CD4-positive, alpha-beta T cell treated with Interleukin-6 at 100 ng/mL for 8 hours (primary cell): ENCODE measurements at regions not wholly inside any gene's neighbourhood (a gene's known extent, or its start where the extent isn't known, plus 50 kb on each side); places are given as distances from the start of the nearest gene placed in this dataset.

ENCODE experiments used
- DNase-seq: peaks from one replicate; pipeline ENCODE4 v3.0.0-alpha.2; 2020; ENCODE audit warnings: mixed read lengths, low spot score

DNA sequence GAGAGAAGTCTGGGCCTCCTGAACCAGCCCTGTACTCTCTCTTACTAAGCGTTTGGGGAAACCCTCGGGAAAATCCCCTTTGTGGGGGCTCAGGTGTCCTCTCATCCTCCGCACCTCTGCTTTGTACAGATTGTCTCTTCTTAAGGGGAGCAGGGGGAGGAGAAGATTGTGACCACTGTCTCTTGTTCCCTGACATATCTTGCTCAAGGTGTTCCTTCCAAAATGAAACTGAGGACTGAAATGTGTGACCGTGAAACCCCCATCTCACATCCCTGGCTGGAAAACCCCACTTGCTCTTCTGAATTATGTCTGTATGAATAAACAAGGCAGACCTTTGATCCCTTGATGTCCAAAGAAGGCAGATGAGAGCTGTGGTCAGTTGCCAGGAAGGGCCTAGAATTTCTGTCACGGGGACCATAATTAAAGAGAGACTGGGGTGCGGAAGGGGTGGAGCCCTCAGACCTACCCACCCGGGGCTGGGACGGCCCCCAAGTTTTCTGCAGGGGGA lies 369.8 kb downstream of the AACS start:
- no peak for DNase-seq

DNA sequence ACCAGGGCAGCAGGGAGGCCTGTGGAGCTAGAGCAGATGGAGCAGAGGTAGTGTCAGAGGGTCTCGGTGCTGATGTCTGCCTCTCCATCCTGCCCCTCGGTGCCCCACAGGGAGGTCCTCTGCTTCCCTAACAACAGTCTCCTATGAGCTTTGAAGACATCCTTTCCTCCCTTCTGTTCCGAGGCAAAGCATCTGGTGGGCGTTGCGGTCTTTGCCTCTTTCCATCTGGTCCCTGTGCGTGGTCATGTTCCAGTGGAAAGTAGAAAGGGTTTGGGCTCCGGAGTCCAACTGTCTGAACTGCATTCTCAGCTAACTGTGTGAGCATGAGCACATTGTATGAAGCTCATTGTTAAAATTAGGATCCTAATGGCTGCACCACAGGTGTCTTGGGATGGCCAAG lies 370.6 kb downstream of the AACS start:
- no peak for DNase-seq

DNA sequence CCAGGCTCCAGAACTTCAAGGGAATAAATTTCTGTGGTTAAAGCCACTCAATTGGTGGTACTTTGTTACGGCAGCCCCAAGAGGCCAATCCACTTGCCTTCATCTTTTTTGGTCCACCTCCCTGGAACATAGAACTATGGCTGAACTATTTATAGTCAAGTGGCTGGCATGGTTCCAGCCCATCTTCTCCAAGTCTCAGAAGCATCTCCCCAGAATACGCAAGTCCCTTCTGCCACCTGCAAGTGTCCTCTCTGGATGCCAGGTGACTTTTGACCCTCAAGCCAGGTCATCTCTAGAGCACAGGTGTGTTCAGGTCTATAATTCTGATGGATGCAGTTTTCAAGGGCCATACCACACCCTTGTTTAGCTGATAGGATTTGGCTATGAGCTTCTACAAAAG lies 371.5 kb downstream of the AACS start:
- no peak for DNase-seq

DNA sequence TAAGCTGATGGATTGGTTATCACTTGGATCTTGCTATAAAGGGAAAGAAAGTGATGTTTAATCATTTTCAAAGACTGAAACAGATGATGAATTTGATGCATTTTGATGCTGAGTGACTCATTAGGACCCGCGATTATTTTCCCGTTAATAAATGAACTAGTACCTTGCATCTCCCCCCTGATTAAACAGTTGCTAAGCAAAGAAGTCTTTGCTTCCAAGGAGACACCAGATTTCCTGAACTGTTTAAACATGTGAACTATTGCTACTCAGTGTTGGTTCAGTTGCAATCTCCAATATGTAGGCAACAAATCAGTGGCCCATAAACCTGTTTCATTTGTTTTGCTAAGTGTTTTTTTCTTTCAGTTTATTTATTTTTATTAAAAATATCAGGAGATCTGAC lies 375.2 kb downstream of the AACS start:
- no peak for DNase-seq

DNA sequence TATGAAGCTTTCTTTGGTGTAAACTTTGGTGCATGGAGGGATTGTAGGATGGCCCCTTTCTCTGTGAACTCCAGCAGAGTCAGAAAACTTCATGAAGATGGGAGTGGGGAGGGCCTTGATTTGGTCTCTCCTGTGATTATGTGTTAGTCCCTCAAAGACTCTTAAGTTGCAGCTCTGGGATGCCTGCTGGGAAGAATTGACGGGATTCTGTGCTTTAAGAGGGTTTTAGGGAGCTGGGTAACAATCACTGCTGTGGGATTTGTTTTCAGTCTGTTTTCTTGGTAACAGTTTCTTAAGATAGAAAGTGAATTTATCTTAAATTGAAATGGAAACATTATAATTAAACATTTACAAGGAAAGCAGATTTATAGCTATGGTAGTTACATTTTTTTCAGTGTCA lies 378.1 kb downstream of the AACS start:
- no peak for DNase-seq

DNA sequence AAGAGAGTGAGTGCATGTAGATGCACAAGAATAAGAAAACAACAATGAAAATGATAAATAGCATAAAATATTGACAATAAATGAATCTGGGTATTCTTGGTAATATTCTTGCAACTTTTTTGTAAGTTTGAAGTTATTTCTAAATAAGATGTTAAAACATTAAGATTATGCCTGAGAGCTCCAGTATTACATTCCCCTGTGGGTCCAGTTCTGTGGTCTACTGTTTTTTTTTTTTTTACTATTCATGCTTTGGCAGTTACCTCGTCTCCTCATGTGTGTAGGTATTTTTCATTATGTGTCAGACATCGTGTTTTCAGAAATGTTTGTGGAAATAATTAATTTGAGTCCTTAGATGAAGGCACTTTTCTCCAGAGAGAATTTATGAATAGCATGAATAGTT lies 386.2 kb downstream of the AACS start:
- DNase-seq = no peak

DNA sequence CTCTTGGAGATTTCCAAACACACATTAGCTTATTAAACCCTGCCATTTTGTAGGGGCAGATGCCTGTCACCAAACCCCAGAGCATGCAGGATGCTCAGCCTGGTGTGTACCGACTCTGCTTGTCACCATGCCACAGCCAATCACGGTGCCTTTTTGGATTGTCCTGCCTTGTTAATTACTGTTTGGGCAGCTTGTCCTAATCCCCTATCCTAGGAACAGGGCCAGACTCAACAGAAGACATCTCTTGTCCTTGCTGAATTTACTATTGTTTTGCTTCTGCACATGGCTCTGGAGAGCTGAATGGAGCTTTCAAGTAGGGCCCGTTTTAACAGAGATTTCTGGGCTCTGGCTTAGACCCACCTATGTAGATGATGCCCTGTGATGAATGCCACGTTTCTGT lies 388.5 kb downstream of the AACS start:
- DNase-seq = no peak

DNA sequence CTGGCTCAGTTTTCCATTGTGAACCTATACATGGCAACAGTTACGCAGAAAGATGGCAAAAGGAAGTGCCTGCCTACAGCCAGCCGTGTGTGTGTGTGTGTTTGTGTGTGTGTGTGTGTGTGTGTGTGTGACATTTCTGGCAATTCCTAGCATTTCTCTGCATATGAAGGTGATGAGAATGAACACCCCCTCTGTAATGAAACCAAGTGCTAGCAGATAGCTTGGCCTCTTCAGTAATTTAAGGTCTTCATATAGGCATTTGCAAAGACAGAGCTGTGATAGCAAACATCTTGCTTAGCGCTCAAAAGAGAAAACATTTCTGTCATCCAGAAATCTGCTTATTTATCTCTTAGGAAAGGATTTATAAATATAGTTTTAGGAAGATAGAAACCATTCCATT lies 389.1 kb downstream of the AACS start:
- no peak for DNase-seq

DNA sequence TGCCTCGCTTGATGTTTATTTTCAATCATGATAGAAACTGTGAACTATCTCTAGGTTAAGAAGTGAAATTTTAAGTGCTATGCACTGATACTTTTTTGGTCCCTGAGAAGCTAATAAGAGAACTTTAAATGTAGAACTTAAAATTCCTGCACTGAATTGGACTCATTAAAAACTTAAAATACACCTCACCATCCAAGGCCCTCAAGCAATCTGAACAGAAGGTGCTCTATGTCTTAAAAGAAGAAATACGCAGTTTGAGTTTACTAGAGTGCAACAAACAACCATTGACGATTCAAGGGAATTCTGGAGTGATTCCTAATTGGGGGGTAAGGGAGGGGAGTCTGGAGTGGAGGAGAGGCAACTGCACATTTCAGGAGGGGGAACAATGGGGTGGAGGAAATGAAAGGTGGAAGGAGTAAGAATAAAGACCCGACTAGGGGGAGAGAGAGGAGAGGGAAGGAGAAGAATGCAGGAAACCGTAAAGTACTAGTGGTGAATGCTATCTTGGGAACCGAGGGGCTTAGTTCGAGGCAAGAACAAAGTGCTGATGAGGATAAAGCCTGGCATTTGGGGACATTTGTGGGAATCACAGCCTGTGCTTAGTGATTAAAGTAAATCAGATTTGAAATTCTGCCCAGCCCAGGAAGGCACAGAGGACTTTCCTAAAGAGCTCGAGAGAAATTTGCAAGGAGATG lies 389.7 kb downstream of the AACS start:
- DNase-seq = no peak

DNA sequence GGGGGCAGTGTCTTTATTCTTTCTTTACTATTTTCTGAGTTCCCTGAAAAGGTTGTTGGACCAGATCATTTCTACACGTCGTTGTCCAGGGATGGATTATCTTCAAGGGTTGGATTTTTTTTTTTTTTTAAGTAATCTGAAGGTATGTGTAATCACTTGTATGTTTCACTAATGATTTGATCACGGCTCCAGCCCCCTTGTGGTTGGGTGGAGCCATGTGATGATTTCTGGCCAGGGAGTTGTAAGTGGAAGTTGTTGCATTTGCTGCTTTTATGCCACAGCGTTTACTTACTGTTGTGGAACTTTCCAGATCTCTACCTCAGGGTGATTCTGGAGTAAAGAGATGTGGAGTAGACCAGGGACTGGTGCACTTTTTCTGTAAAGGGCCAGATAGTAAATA lies 390.3 kb downstream of the AACS start:
- DNase-seq = no peak

DNA sequence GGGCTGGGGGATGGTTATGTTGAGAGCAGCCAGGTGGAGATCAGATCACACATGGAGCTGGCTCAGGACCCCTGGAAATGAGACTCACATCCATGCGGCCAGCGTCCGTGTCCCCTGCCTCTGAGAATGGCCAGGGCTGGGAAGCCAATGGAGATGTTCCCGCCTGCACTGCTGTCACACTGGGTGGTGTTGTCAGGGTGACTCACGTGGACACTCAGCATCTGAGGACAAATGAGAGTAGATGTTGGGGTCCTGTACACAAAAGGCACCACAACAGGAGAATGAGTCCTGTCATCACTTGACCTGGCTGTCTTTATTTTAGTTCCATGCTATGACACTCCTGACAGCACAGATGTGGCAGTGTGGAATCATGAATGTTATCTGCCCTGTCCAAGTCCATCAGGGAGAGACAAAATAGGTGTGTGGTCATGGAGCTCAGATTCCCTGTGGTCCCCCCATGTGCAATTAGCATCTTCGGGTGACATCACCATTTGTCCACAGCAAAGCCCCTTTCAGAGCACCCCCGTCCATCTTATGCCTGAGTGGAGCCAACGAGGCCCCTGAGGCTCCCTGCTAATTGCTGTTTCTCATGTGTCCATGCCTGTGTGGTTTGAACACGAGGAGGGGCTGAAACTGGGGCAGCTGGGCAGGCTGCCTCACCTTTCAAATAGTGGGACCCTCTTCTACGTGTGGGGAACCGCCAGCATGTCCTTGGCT lies 393.5 kb downstream of the AACS start:
- DNase-seq = no peak

DNA sequence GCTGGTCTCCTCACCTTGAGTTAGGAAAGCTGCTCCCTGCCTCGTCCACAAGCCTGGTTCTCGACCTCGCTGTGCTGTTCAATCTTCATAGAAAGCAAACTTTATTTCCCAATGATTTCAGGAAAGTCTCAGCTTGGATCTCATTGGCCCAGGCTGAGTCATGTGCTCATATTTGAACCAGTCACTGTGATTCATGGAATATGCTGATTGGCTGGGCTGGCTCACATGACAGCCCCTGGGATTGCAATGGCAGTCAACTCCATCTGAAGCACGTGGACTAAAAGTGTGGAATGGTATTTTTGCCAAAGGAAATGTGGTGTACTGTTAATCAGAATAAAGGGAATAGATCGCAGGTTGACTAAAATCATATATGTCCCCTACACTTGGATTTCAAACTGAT lies 396.6 kb downstream of the AACS start:
- DNase-seq = no peak

DNA sequence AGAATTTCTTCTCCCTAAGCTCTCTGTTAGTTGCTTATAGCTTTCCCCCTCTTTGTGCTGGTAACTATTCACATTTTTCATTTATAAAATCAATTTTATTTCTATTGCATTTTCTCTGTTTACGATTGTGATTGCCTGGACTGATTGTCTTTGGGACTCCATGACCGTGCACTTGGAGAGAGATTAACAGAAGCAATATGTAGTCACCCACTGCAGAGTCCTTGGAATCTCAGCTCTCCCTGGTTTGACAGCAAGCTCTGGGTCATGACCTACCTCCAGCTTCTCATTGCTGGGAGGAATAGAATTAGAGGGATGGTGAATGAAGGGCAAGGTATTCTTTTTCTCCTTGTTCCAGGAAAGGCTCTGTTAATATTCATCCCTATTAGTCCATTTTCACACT lies 398.2 kb downstream of the AACS start:
- no peak for DNase-seq

DNA sequence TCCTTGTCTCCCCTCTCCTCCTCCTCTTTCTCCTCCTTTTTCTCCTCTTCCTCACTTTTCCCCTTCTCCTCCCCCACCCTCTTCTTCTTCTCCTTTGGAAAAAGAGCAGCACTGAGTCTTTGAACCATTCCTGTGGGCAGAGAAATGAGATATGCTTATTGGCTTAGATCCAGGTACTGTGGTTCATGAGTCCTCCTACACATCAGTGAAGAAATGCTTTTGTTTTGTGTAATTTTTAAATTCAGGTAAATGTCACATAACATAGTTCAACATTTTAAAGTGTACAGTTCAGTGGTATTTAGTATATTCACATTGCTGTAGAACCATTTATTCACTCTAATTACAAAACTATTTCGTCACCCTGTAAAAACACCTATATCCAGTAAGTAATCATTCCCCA lies 402.1 kb downstream of the AACS start:
- no peak for DNase-seq

DNA sequence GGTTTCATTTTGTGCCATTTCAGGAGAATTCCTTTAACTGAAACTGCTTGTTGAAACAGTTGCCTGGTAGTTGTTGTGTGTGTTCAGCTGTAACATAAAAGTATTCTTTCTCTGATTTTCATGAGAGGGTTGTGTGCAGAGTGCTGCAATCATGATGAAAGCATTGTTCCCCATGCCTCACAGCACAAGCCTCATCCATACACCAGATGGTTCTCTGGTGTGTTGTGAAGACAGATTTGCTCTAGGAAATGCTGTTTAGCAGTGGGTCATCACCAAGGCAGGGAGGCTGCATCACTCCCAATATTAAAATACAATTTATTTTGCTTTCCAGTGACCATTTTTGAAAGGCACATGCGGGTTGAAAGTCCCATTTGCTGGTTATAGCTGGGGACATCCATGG lies 404.4 kb downstream of the AACS start:
- no peak for DNase-seq

DNA sequence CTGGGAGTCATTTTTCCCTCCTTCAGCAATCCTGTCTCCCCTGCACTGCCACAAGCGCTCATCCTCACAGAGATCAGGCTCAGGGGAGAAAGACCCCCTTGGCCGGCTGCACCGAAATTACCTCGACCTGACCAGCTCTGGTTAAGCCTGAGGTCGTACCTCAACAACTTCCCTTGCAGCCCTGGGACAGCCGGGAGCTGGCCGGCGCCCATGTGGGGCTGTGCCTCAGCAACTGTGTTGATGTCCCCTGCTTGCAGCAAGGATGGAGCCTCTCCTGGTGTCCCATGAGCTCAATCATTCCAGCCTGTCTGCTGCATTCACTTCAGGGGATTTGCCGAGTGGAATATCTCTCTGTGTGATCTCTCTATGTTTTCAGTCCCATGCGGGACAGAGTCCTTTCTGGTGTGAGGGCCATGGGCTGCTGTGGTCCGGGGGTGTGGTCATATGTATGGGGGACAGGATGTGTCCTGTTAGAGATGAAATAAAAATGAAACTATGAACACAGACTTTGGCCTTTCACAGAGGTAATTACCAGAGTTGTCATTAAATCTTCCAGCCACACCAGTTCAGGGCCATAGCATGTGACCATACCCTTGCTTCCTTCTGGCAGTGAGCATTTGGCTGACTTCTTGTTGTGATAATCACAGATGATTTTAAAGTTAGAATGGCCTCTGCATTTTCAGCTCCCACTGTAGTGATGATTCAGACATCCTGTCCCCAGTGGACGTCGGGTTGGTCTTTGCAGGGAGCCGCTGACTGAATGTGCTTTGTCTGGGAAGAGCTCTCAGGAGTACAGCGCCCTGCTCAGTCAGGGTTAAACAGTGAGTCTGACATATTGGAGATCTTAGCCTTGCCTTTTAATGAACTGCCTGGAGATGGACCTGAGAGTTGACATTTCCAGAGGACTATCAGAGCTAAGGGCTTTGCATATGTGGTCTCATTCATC lies 405.9 kb downstream of the AACS start:
- no peak for DNase-seq

DNA sequence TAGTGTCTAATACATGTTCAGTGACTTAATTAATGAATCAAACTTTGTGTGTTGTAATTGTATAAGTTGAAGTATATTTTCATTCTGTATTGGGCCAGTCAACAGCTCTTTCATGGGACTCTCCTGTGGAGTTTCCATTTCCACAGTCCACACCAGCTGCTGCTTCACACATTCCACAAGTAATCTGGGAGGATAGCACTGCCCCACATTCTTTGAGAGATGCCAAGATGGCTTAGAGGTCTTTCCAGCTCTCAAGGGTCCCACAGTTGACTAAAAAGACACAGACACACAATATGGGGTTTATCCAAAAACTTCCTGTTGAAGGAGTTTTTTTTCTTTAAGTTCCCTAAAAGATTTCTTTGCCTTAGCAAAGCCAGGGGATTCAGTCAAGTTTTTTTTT lies 408.3 kb downstream of the AACS start:
- no peak for DNase-seq

DNA sequence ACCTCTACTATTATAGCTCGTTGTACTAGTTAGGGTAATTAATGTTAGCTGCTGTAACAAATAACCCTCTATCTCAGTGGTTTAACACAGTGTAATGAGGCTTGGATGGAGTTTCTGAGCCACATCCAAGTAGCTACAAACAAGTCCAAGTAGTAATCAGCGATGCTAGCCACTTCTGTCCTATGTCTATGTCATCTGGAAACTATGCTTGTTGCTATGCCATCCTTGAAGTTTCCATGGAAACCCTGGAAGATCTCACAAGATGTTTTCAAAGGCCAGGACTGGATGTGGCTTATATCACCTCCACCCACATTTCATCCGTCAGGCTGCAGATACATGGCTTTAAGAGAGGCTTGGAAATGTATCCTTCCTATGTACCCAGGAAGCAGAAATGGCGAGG lies 422.1 kb downstream of the AACS start:
- DNase-seq = no peak

DNA sequence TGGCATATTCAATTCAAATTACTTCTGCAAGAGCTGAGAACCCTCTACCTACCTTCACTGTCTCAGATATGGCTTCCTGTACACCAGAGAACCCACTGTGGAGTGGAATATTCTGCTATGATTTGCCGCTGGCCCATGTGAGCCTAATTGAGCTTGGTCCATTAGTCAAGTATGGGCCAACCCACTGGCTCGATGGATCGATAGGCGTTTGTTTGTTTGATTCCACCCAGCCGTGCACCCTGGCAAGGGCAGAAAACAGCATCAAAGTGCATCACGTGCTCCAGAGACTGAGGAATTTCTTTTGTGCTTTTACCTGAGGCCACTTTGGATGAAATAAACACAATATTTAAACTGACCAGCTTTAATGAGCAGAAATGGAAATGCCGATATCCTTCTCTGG lies 426.3 kb downstream of the AACS start:
- DNase-seq = no peak

DNA sequence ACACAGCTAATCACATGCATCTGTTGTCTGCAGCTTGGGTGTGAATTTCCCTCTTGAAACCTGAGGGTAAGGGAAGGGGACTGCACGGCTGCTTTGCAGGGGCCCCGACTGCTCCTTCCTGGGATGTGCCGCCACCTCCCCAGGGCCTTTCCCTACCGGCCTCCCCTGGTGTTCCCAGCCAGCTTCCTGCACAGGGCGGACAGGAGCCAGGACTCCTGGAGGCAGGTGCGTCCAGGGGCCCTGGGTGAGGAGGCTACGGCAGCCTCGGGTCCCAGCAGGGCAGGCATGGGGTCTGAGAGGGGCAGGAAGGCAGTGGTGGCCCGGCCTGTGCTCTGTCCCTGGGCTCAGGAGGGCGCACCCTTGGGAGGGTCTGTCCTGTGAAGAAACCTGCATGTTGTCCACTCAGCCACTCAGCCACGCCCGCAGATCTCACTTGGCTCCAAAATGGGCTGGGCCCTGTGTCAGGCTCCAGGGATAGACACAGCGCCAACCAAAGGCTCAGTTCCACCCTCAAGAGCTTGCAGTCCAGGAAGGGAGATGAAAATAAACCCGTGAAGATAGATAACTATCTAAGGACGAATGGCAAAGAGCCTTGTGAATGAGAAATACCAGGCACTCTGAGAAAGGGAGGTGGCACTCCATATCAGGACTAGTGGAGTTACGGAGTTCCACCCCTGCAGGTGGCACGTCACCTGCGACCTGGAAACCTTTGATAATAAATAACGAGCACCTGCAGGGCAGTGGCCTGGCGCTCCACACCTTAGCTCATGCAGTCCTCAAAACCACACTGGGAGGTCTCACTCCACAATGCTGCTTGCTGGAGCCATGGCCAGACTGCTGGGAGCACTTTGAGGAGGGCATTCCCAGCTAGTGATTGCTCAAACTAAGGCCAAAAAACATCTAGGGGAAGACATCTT lies 427.4 kb downstream of the AACS start:
- no peak for DNase-seq

DNA sequence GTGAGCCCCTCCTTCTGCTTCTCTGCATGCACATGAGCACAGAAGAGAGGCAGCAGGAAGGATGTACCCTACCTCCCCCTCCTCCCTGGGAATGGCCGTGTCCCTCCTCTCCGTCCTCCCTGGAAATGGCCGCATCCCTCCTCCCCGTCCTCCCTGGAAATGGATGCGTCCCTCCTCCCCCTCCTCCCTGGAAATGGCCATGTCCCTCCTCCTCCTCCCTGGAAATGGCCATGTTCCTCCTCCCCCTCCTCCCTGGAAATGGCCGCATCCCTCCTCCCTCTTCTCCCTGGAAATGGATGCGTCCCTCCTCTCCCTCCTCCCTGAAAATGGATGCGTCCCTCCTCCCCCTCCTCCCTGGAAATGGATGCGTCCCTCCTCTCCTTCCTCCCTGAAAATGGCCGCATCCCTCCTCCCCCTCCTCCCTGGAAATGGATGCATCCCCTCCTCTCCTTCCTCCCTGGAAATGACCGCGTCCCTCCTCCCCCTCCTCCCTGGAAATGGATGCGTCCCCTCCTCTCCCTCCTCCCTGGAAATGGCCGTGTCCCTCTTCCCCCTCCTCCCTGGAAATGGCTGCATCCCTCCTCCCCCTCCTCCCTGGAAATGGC lies 428.6 kb downstream of the AACS start:
- DNase-seq = no peak
